ENCODE measurements at regions not wholly inside any gene's neighbourhood (a gene's known extent, or its start where the extent isn't known, plus 50 kb on each side); places are given as distances from the start of the nearest gene placed in this dataset.

- no peak overlapping the region for H3K4me3 ChIP-seq (ENCODE audit: control insufficient read depth, low read depth, low read length)
- peak; percentile 3 for TF ChIP-seq CTCF (IDR thresholded peaks at IDR 0.05; ENCODE audit: control insufficient read depth, insufficient read depth, low read depth, low read length, missing control alignments)
- peak; percentile 97 for DNase-seq (ENCODE audit: low read depth)
Observed at GRCh38 chr1:186620566-186621350, 59.5 kb downstream of the PTGS2 start.

GRCh38 chr1:186618401-186619170, 61.6 kb downstream of the PTGS2 start:
- peak; percentile 29 for DNase-seq (ENCODE audit: low read depth)
- H3K4me3 ChIP-seq (ENCODE audit: control insufficient read depth, low read depth, low read length) = peak overlapping the region; percentile 35
- TF ChIP-seq CTCF (IDR thresholded peaks at IDR 0.05; ENCODE audit: control insufficient read depth, insufficient read depth, low read depth, low read length, missing control alignments) = no peak

GRCh38 chr1:186617926-186618325, 62.3 kb downstream of the PTGS2 start:
- no peak overlapping the region for H3K4me3 ChIP-seq (ENCODE audit: control insufficient read depth, low read depth, low read length)
- DNase-seq (ENCODE audit: low read depth) = no peak
- TF ChIP-seq CTCF (IDR thresholded peaks at IDR 0.05; ENCODE audit: control insufficient read depth, insufficient read depth, low read depth, low read length, missing control alignments) = peak; percentile 19

GRCh38 chr1:186616511-186616910, 63.7 kb downstream of the PTGS2 start:
- H3K4me3 ChIP-seq (ENCODE audit: control insufficient read depth, low read depth, low read length) = no peak overlapping the region
- TF ChIP-seq CTCF (IDR thresholded peaks at IDR 0.05; ENCODE audit: control insufficient read depth, insufficient read depth, low read depth, low read length, missing control alignments) = no peak
- no peak for DNase-seq (ENCODE audit: low read depth)

- no peak overlapping the region for H3K4me3 ChIP-seq (ENCODE audit: control insufficient read depth, low read depth, low read length)
- no peak for DNase-seq (ENCODE audit: low read depth)
- no peak for TF ChIP-seq CTCF (IDR thresholded peaks at IDR 0.05; ENCODE audit: control insufficient read depth, insufficient read depth, low read depth, low read length, missing control alignments)
Observed at GRCh38 chr1:186615332-186615731, 64.9 kb downstream of the PTGS2 start.

- TF ChIP-seq CTCF (IDR thresholded peaks at IDR 0.05; ENCODE audit: control insufficient read depth, insufficient read depth, low read depth, low read length, missing control alignments) = no peak
- DNase-seq (ENCODE audit: low read depth) = no peak
- no peak overlapping the region for H3K4me3 ChIP-seq (ENCODE audit: control insufficient read depth, low read depth, low read length)
Observed at GRCh38 chr1:186611156-186611555, 69.1 kb downstream of the PTGS2 start.
